ENCODE measurements at regions not wholly inside any gene's neighbourhood (a gene's known extent, or its start where the extent isn't known, plus 50 kb on each side); places are given as distances from the start of the nearest gene placed in this dataset.
A peak's percentile ranks its signal among the peaks of the same experiment; 100 is the strongest.

GRCh38 chr2:7572450-7572849 is 655.2 kb downstream of the RNF144A start:
- Histone ChIP-seq H3K27me3 (ENCODE audit: control insufficient read depth, insufficient read depth, low read length) (peaks cover 2% of the 10 kb centered on the region), H3K4me1 (ENCODE audit: control insufficient read depth, insufficient read depth, low read length) (no peaks in the 10 kb centered on the region), H3K9me3 (replicated peaks; ENCODE audit: control insufficient read depth, low read depth, low read length) (no peaks in the 10 kb centered on the region), H3K36me3 (ENCODE audit: control insufficient read depth, insufficient read depth, low read length) (no peaks in the 10 kb centered on the region), H3K27ac (ENCODE audit: low read length) (no peak overlapping the region), H3K4me3 (ENCODE audit: low read length) (no peak overlapping the region)
- no peak for DNase-seq
- no CpG with 5 or more reads among the region's 7 CpGs for WGBS (ENCODE audit: insufficient coverage)

GRCh38 chr2:7573166-7573825 is 656.1 kb downstream of the RNF144A start:
- Histone ChIP-seq H3K4me1 (ENCODE audit: control insufficient read depth, insufficient read depth, low read length) (no peaks in the 10 kb centered on the region), H3K27me3 (ENCODE audit: control insufficient read depth, insufficient read depth, low read length) (peaks cover 2% of the 10 kb centered on the region), H3K9me3 (replicated peaks; ENCODE audit: control insufficient read depth, low read depth, low read length) (peaks cover 6% of the 10 kb centered on the region), H3K36me3 (ENCODE audit: control insufficient read depth, insufficient read depth, low read length) (no peaks in the 10 kb centered on the region), H3K4me3 (ENCODE audit: low read length) (no peak overlapping the region), H3K27ac (ENCODE audit: low read length) (no peak overlapping the region)
- DNase-seq = no peak
- WGBS (ENCODE audit: insufficient coverage) = 20% methylated on average over 1 of the region's 6 CpGs

GRCh38 chr2:7574385-7574784 is 657.2 kb downstream of the RNF144A start:
- no peak overlapping the region for H3K4me3 ChIP-seq (ENCODE audit: low read length)
- H3K4me1 ChIP-seq (ENCODE audit: control insufficient read depth, insufficient read depth, low read length) = no peaks in the 10 kb centered on the region
- no peaks in the 10 kb centered on the region for H3K36me3 ChIP-seq (ENCODE audit: control insufficient read depth, insufficient read depth, low read length)
- peaks cover 6% of the 10 kb centered on the region for H3K9me3 ChIP-seq (replicated peaks; ENCODE audit: control insufficient read depth, low read depth, low read length)
- no peak for DNase-seq
- WGBS (ENCODE audit: insufficient coverage) = 82% methylated on average over 4 of the region's 4 CpGs
- peaks cover 2% of the 10 kb centered on the region for H3K27me3 ChIP-seq (ENCODE audit: control insufficient read depth, insufficient read depth, low read length)
- H3K27ac ChIP-seq (ENCODE audit: low read length) = no peak overlapping the region

- H3K27me3 ChIP-seq (ENCODE audit: control insufficient read depth, insufficient read depth, low read length) = no peaks in the 10 kb centered on the region
- no CpG with 5 or more reads among the region's 1 CpG for WGBS (ENCODE audit: insufficient coverage)
- H3K4me1 ChIP-seq (ENCODE audit: control insufficient read depth, insufficient read depth, low read length) = no peaks in the 10 kb centered on the region
- peaks cover 6% of the 10 kb centered on the region for H3K9me3 ChIP-seq (replicated peaks; ENCODE audit: control insufficient read depth, low read depth, low read length)
- no peak overlapping the region for H3K27ac ChIP-seq (ENCODE audit: low read length)
- no peaks in the 10 kb centered on the region for H3K36me3 ChIP-seq (ENCODE audit: control insufficient read depth, insufficient read depth, low read length)
- DNase-seq = no peak
- H3K4me3 ChIP-seq (ENCODE audit: low read length) = no peak overlapping the region
Measured at GRCh38 chr2:7577769-7578168, 660.6 kb downstream of the RNF144A start.

- H3K4me3 ChIP-seq (ENCODE audit: low read length) = no peak overlapping the region
- no peak for DNase-seq
- no peaks in the 10 kb centered on the region for H3K9me3 ChIP-seq (replicated peaks; ENCODE audit: control insufficient read depth, low read depth, low read length)
- no peaks in the 10 kb centered on the region for H3K4me1 ChIP-seq (ENCODE audit: control insufficient read depth, insufficient read depth, low read length)
- no peaks in the 10 kb centered on the region for H3K36me3 ChIP-seq (ENCODE audit: control insufficient read depth, insufficient read depth, low read length)
- H3K27me3 ChIP-seq (ENCODE audit: control insufficient read depth, insufficient read depth, low read length) = no peaks in the 10 kb centered on the region
- H3K27ac ChIP-seq (ENCODE audit: low read length) = no peak overlapping the region
Measured at GRCh38 chr2:7584017-7584416, 666.8 kb downstream of the RNF144A start.

GRCh38 chr2:7586898-7587297 is 669.7 kb downstream of the RNF144A start:
- no peak for DNase-seq
- Histone ChIP-seq H3K27me3 (ENCODE audit: control insufficient read depth, insufficient read depth, low read length) (no peaks in the 10 kb centered on the region), H3K4me3 (ENCODE audit: low read length) (no peak overlapping the region), H3K27ac (ENCODE audit: low read length) (no peak overlapping the region), H3K9me3 (replicated peaks; ENCODE audit: control insufficient read depth, low read depth, low read length) (no peaks in the 10 kb centered on the region), H3K4me1 (ENCODE audit: control insufficient read depth, insufficient read depth, low read length) (no peaks in the 10 kb centered on the region), H3K36me3 (ENCODE audit: control insufficient read depth, insufficient read depth, low read length) (no peaks in the 10 kb centered on the region)
- 89% methylated on average over 2 of the region's 4 CpGs for WGBS (ENCODE audit: insufficient coverage)

- no peaks in the 10 kb centered on the region for H3K9me3 ChIP-seq (replicated peaks; ENCODE audit: control insufficient read depth, low read depth, low read length)
- H3K27me3 ChIP-seq (ENCODE audit: control insufficient read depth, insufficient read depth, low read length) = no peaks in the 10 kb centered on the region
- H3K4me3 ChIP-seq (ENCODE audit: low read length) = no peak overlapping the region
- H3K27ac ChIP-seq (ENCODE audit: low read length) = no peak overlapping the region
- no CpG with 5 or more reads among the region's 5 CpGs for WGBS (ENCODE audit: insufficient coverage)
- H3K4me1 ChIP-seq (ENCODE audit: control insufficient read depth, insufficient read depth, low read length) = no peaks in the 10 kb centered on the region
- H3K36me3 ChIP-seq (ENCODE audit: control insufficient read depth, insufficient read depth, low read length) = no peaks in the 10 kb centered on the region
- DNase-seq = no peak
Measured at GRCh38 chr2:7588295-7588694, 671.1 kb downstream of the RNF144A start.

GRCh38 chr2:7592618-7593140 is 675.5 kb downstream of the RNF144A start:
- Histone ChIP-seq H3K36me3 (ENCODE audit: control insufficient read depth, insufficient read depth, low read length) (no peaks in the 10 kb centered on the region), H3K9me3 (replicated peaks; ENCODE audit: control insufficient read depth, low read depth, low read length) (no peaks in the 10 kb centered on the region), H3K4me1 (ENCODE audit: control insufficient read depth, insufficient read depth, low read length) (no peaks in the 10 kb centered on the region), H3K4me3 (ENCODE audit: low read length) (no peak overlapping the region), H3K27ac (ENCODE audit: low read length) (no peak overlapping the region), H3K27me3 (ENCODE audit: control insufficient read depth, insufficient read depth, low read length) (no peaks in the 10 kb centered on the region)
- DNase-seq = no peak
- WGBS (ENCODE audit: insufficient coverage) = 56% methylated on average over 4 of the region's 5 CpGs

GRCh38 chr2:7593360-7593759 is 676.1 kb downstream of the RNF144A start:
- Histone ChIP-seq H3K9me3 (replicated peaks; ENCODE audit: control insufficient read depth, low read depth, low read length) (no peaks in the 10 kb centered on the region), H3K4me3 (ENCODE audit: low read length) (no peak overlapping the region), H3K36me3 (ENCODE audit: control insufficient read depth, insufficient read depth, low read length) (no peaks in the 10 kb centered on the region), H3K27ac (ENCODE audit: low read length) (no peak overlapping the region), H3K27me3 (ENCODE audit: control insufficient read depth, insufficient read depth, low read length) (no peaks in the 10 kb centered on the region), H3K4me1 (ENCODE audit: control insufficient read depth, insufficient read depth, low read length) (no peaks in the 10 kb centered on the region)
- peak; percentile 31 for DNase-seq

GRCh38 chr2:7594211-7594610 is 677.0 kb downstream of the RNF144A start:
- DNase-seq = no peak
- Histone ChIP-seq H3K27me3 (ENCODE audit: control insufficient read depth, insufficient read depth, low read length) (no peaks in the 10 kb centered on the region), H3K27ac (ENCODE audit: low read length) (no peak overlapping the region), H3K4me1 (ENCODE audit: control insufficient read depth, insufficient read depth, low read length) (no peaks in the 10 kb centered on the region), H3K9me3 (replicated peaks; ENCODE audit: control insufficient read depth, low read depth, low read length) (no peaks in the 10 kb centered on the region), H3K4me3 (ENCODE audit: low read length) (no peak overlapping the region), H3K36me3 (ENCODE audit: control insufficient read depth, insufficient read depth, low read length) (no peaks in the 10 kb centered on the region)
- WGBS (ENCODE audit: insufficient coverage) = 60% methylated on average over 1 of the region's 4 CpGs

- H3K27me3 ChIP-seq (ENCODE audit: control insufficient read depth, insufficient read depth, low read length) = no peaks in the 10 kb centered on the region
- WGBS (ENCODE audit: insufficient coverage) = 80% methylated on average over 1 of the region's 3 CpGs
- H3K4me3 ChIP-seq (ENCODE audit: low read length) = no peak overlapping the region
- H3K9me3 ChIP-seq (replicated peaks; ENCODE audit: control insufficient read depth, low read depth, low read length) = no peaks in the 10 kb centered on the region
- H3K4me1 ChIP-seq (ENCODE audit: control insufficient read depth, insufficient read depth, low read length) = no peaks in the 10 kb centered on the region
- H3K27ac ChIP-seq (ENCODE audit: low read length) = no peak overlapping the region
- peak; percentile 8 for DNase-seq
- H3K36me3 ChIP-seq (ENCODE audit: control insufficient read depth, insufficient read depth, low read length) = no peaks in the 10 kb centered on the region
Measured at GRCh38 chr2:7595206-7595605, 678.0 kb downstream of the RNF144A start.

Data from muscle of leg (tissue), 3 donors.